ENCODE measurements at regions not wholly inside any gene's neighbourhood (a gene's known extent, or its start where the extent isn't known, plus 50 kb on each side); places are given as distances from the start of the nearest gene placed in this dataset.

DNA sequence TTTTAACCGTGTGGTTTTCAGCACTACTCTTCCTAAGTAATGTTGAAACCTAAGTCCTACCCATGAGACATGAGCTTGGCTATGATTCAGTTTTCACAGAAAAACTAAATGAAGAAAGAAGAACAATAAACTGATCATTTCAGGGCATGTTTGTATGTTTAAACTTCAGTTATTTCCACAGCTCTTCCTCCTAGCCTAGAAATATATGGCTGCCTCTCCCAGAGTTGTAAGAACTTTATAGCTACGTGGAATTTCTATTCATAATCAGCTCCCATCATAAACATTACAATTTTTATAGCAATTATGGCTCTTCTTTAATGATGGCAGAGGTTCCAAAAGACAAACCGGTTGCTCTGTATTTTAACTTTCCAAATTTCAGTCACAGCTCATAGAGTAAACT is 314.7 kb upstream of the ADAMTSL1 start:
- TF ChIP-seq CTCF (IDR thresholded peaks at IDR 0.05; ENCODE audit: low read depth, low read length, poor library complexity, severe bottlenecking) (no peak), EZH2phosphoT487 (IDR thresholded peaks at IDR 0.05; ENCODE audit: borderline replicate concordance, low read length) (no peak)

All from DOHH2 (cell line).